ENCODE measurements at regions not wholly inside any gene's neighbourhood (a gene's known extent, or its start where the extent isn't known, plus 50 kb on each side); places are given as distances from the start of the nearest gene placed in this dataset.
A peak's percentile ranks its signal among the peaks of the same experiment; 100 is the strongest.
"Not testable (repeated sequence)": the region's sequence is repeated elsewhere in the genome, so short reads cannot be mapped to it uniquely, and the experiment has no call there.

DNA sequence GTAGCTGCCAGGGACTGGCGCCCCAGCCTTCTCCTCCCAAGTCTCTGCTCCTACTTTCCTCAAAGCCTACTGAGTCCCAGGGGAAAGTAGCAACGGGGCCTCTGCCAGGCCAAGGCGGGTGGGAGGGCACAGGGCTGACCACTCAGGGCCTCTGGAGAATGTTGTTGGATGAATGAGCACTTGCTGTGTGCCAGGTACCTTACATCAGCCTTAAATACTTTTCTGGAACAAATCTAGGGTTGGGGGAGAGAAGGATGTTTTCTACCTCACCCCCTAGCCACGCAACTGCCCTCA lies 119.3 kb upstream of the ZBTB40 start:
- no peak for DNase-seq (ENCODE audit: low spot score)

DNA sequence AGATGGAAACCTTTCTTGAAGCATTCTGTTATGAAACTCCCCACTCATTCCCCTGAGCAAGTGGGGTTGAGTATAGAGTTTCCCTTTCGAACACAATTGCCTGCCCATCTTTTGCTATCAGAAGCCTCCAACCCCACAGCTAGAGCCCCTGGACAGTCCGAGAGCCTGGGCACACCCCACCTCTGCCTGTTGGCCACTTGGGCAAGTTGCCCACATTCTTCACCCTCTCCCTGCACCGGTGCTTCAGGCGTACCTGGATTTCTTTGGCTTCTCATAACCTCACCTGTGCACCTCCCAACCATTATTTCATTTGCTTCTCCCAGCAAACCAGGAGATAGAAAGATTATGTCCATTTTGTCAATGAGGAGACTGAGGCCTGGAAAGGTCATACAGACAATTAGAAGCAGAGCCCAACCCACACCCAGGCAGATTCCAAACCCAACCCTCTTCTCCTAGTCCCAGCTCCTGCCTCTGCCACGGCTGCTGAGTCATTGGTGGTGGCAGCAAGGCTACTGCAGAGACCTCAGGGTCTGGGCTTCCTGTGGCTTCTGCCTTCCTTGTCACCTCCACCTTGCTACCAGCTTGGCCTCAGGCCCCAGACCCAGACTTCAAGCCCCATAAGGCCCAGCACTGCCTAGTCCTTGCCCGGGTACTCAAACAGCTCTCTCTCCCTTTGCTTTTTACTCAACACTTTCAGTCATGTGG lies 118.7 kb upstream of the ZBTB40 start:
- no peak for DNase-seq (ENCODE audit: low spot score)

DNA sequence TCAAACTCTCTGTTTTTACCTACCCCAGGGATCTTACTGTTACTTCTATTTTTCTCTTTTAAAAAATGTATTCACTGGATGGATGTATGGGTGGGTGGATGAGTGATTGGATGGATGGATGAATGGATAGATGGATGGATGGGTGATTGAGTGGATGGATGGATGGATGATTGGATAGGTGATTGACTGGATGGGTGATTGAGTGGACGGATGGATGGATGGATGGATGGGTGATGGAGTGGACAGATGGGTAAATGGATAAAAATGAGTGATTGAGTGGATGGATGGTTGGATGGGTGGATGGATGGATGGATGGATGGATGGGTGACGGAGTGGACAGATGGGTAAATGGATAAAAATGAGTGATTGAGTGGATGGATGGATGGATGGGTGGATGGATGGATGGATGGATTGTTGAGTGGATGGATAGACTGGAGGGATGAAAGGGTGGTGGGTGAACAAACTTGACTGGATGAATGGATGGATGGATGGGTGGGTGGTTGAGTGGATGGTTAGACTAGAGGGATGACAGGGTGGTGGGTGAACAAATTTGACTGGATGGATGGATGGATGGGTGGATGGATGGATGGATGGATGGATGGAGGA lies 118.0 kb upstream of the ZBTB40 start:
- no peak for DNase-seq (ENCODE audit: low spot score)

DNA sequence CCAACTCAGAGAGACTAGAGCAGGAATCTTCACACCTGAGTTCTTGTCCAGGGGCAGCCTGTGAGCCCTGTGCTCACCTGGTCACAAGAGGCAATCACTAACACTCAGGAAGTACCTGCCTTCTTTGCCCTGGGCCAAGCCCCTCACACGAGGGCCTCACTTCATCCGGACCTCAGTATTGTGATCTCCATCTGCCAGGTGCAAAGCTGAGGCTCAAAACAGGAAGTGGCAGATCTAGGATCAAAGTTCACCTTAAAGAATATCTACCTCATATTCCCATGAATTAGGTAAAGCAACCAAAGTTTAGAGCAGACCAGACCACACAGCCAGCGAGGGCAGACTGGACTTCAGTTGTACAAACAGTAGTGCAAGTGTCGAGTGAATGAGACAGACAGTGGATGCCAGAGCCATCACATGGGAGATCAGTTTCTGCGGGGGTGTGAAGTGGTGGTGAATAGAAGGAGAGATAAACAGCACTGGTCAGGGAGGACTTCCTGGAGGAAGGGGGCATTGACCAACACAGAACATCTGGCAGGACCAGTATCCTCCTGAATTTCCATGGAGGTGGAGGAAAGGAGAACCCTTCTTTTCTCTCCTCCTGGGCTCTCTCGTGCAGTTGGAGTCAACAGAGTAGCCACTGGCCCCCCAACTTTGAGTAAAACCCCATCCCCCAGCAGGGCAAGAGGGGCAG lies 116.6 kb upstream of the ZBTB40 start:
- DNase-seq (ENCODE audit: low spot score), result no peak

DNA sequence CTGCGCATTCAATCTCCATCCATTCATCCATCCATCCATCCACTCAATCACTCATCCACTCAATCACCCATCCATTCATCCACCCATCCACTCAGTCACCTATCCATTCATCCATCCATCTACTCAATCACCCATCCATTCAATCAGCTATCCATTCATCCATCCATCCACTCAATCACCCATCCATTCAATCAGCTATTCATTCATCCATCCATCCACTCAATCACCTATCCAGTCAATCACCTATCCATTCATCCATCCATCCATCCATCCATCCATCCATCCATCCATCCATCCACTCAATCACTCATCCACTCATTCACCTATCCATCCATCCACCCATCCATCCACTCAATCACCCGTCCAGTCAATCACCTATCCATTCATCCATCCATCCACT lies 115.4 kb upstream of the ZBTB40 start:
- DNase-seq (ENCODE audit: low spot score), result not testable (repeated sequence)

DNA sequence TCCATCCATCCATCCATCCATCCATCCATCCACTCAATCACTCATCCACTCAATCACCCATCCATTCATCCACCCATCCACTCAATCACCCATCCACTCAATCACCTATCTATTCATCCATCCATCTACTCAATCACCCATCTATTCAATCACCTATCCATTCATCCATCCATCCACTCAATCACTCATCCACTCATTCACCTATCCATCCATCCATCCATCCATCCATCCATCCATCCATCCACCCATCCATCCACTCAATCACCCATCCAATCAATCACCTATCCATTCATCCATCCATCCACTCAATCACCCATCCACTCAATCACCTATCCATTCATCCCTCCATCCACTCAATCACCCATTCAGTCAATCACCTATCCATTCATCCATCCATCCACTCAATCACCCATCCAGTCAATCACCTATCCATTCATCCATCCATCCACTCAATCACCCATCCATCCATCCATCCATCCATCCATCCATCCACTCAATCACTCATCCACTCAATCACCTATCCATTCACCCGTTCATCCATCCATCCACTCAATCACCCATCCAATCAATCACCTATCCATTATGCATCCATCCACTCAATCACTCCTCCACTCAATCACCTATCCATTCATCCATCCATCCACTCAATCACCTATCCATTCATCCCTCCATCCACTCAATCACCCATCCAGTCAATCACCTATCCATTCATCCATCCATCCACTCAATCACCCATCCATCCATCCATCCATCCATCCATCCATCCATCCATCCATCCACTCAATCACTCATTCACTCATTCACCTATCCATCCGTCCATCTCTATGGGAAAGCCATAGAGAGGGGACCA lies 114.7 kb upstream of the ZBTB40 start:
- DNase-seq (ENCODE audit: low spot score), result not testable (repeated sequence)

DNA sequence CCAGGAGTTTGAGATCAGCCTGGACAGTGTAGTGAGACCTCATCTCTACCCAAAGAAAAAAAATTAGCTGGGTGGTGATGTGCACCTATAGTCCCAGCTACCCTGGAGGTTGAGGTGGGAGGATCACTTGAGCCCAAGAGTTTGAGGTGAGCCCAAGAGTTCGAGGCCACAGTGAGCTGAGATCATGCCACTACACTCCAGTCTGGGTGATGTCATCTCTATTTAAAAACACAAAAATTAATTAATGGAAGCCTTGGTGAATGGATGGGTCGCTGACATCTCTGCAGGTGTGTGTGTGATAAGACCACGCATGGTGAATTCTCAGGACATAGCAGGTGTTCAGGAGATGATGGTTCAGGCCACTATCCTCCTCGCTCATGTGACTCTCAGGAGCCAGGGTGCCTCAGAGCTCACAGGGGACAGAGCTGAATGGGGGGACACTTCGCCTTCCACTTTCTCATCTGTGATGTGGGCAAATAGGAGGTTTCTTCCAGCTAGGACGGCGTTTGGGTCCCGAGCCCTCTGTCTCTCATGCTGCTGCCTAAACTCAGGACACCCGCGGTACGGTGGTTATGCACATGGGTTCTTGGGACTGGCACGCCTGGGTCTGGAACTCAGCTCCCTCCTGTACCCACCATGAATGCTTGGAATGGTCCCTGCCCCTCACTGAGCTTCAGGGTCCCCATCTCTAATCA lies 113.4 kb upstream of the ZBTB40 start:
- DNase-seq (ENCODE audit: low spot score), result no peak

DNA sequence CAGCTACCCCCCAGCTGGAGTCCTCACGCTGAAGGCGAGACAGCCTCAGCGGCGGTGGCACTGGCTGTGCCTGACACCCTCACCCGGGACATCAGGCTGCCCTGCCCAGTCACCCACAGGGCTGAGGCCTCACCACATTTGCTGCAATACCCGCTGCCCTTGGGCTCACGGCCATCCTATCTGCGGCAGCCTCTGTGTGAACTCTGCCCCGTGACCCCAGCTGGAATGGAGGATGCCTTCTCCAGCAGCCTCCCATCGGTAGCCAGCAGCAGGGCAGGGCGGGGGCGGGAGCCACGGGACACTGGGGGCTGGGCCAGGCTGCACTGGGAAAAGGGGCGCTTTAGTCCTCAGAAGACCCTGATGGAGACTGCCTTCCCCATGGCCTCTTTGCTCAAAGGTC lies 112.4 kb upstream of the ZBTB40 start:
- no peak for DNase-seq (ENCODE audit: low spot score)

DNA sequence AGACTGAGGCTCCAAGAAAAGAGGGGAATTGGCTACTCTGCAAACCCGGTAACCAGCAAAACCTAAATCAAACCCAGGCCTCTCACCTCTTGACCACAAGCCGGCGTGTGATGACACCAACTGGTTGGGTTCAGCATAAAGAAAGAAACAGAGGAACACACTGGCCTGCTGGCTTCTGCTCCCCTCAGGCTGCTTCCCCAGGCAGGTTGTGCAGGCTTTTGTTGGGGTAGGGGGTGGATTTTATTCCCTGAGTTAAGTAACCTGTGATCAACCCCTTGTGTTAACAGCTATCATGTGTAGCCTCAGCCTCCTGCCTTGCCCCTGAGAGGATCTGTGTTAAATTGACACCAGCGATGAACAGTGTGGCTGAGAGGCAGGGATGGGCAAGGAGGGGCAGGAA lies 111.6 kb upstream of the ZBTB40 start:
- no peak for DNase-seq (ENCODE audit: low spot score)

DNA sequence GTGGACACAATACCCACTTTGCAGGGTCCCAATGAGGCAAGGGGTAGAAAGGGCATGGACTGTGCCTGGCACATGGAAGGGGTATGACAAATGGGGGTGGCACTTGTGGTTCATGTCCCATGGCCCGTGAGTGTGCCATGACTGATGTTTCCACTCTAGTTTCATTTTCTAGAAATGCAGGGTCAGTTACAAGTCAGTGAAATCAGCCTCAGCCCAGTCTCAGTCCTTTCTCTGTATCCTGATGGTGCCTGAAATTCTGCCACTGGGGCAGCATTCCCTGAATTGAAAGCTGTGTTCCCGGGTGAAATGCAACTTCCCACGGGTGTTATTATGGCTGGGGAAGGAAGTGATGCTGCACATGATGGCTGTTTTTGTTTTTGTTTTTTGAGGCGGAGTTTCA lies 110.8 kb upstream of the ZBTB40 start:
- DNase-seq (ENCODE audit: low spot score), result no peak

DNA sequence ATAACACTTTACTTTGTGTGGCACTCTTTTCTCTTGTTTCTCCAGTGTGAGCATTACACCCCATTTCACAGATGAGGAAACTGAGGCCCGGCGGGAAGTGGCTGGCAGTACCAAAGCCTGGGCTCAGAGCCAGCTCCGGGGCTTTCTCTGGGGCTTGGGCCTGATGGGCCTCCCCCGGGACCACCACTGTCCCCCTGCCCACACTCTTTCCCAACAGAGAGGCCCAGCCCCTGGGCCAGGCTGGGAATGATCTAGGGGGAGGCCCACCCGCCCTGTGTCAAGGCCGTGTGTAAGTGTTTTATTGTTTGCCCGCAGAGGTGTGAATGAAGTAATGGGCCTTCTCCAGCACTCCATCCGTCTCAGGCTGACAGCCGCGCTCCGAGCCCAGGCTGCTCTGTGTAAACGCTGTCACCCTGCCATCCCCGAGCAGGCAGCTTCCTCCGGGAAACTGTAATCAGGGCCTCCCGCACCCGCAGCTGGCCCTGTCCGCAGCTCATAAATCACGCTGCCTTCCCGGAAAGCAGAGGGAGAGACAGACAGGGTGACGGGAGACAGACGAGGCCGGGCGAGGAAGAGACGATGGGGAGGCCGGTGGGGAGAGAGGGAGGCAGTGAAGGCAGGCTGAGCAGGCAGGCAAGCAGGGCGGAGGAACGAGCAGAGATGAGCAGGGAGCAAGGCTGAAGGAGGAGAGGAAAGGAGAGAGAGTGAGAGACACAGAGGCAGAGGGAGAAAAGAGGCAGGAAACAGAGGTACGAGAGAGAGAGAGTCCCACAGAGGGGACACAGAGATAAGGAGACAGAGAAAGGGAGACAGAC lies 109.7 kb upstream of the ZBTB40 start:
- DNase-seq (ENCODE audit: low spot score), result peak; percentile 36

DNA sequence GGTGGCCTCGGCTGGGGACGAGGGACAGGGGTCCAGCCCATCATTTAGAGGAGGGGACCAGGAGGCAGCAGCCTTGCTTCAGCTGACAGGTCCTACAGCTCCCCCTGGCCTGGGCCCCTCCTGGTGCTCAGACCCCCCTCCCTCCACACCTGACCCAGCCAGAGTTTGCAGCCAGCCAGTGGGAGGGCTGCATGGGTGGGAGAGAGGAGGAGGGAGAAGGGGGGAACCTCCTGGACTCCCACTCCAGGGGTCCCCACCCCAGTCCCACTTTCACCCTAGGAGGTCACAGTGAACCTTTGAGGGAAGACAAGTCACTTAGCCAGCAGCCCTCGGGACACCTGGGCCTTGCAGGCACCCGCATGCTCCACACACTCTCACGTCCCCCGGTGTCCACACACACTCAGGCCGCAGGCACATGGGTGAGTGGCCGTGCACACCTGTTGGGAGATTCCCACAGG lies 108.9 kb upstream of the ZBTB40 start:
- DNase-seq (ENCODE audit: low spot score), result no peak

DNA sequence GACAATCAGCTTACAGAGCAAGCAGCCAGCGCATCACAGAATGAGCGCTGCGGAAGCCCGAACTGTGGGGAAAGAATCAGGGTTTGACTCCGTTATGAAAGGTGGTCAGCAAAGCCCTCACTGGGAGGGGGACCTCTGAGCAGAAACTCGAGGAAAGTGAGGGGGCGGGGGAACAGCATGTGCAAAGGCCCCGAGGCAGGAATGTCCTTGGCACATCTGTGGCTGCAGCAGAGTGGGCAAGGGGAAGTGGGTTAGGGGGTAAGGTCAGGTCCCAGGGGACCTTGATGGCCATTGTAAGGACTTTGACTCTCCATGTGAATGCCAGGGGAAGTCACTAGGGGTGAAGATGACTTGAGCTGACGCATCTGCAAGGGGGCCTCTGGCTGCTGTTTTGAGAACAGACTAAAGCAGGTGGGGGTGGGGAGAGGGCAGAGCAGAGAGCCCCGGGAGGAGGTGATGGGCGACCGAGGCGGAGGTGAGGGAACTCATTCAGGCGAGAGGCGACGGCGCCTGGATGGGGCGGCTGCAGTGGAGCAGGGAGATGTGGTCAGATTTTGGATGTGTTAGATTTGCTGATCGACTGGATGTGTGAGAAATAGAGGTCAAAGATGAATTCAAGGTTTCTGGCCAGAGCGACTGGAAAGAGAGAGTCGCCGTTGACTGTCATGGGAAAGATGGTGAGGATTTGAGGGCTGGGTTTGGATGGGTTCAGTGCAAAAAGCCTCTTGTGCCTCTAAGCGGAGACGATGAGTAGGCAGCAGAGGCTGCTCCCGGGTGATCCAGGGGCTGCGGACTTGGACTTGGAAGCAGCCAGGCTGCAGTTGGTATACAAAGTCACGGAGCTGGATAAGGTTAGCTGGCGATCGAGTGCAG lies 108.0 kb upstream of the ZBTB40 start:
- no peak for DNase-seq (ENCODE audit: low spot score)

DNA sequence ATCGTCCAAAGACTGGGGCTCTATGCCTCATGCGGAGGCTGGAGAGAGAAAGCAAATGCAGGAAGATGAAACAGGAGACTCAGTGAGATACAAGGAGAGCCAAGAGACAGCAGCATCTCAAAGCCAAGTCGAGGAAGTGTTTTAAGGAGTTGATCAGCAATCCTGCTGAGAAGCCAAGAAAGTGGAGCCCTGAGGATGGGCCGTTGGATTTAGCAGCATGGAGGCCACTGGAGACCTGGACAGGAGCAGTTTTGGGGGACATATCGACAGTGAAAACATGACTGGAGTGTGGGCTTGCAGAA lies 107.4 kb upstream of the ZBTB40 start:
- DNase-seq (ENCODE audit: low spot score), result no peak

DNA sequence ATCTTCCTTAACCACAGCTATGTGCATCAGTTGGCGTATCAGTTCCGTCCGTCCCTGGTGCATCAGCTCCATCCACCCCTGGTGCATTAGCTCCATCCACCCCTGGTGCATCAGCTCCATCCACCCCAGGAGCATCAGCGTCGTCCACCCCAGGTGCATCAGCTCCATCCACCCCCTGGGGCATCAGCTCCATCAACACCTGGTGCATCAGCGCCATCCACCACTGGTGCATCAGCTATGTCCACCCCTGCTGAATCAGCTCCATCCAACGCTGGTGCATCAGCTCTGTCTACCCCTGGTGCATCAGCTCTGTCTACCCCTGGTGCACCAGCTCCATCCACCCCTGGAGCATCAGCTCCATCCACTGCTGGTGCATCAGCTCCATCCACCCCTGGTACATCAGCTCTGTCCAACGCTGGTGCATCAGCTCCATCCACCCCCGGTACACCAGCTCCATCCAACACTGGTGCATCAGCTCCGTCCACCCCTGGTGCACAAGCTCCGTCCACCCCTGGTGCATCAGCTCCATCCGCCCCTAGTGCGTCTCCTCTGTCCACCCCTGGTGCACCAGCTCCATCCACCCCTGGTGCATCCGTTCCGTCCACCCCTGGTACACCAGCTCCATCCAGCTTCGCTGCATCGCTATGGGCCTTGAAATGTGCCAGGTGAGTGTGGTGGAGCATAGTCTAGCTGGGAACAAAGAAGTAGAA lies 106.6 kb upstream of the ZBTB40 start:
- DNase-seq (ENCODE audit: low spot score), result no peak

DNA sequence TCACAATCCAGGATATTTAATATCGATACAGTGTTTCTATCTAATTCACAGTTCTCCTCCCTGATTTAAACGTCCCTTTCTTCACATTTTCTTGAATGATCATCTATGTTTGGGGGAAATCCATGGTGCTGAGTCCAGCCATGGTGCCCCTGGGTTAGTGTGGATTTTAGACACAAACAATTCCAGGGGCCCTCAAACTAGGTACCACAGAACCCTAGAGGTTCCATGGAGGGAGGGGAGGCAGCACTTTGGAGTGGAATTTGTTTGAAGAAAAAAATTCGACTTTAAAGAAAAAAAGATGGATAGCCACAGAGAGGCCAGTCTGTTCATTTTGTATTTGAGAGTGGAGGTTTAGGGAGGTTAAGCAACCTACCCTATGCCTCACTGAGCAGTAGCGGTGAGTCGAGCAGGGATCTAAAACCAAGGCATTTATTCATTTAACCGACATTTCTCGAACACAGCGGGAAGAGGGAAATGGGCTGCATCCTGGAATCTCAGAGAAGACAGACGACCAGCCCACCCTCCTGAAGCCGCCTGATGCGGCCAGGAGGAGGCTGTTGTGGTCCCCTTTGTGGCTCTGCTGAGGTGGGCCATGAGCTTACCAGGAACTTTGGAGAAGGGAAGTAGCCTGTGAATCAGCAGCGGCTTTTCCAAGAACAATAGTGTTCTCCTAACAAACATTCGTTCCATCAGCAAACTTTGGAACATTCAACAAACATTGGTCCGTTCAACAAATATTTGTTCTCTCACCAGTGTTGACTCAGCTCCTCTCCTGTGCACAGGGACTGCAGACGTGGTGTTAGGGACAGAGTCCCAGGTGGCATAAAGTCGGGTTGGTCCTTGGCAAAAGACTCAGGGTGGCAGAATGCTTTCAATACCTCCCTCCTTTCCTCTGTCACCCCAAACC lies 103.5 kb upstream of the ZBTB40 start:
- DNase-seq (ENCODE audit: low spot score), result no peak

DNA sequence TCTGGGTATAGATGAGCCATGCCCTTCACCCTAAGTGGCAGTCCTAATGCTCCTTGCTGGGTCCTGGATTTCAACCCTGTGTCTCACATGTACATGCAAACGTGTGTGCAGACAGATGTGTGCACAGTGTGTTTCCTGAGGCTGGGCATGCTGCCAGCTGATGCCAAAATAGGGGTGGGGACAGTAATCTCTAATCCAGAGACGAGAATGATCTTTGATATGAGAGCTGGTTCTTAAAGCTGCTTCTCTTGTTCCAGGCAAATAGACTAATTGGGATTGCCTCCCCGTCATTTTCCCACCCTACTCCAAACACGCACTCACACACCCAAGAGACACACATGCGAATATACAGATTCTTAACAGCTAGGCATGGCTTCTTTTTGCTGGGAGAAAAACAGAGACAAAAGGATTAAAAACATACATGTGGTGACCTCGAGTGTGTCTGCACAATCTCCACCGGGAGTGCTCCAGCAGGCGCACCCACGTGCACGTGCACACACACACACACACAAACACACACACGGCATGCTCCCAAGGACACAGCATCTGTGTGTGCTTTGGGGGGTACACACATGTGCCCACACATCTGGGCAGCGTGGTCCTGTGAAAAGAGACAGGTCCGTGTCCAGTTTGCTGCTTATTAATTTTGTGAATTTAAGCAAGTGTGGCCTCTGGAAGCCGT lies 102.1 kb upstream of the ZBTB40 start:
- no peak for DNase-seq (ENCODE audit: low spot score)
